Lower lobe of right lung (tissue), 2 donors: ENCODE measurements at regions not wholly inside any gene's neighbourhood (a gene's known extent, or its start where the extent isn't known, plus 50 kb on each side); places are given as distances from the start of the nearest gene placed in this dataset.

Experiments used
- ATAC-seq, 2 donors: fragments of 200-7000 bp; cut with Tn5 transposase; one replicate each; pipeline ENCODE4 v1.9.1; 2020 to 2022; ENCODE audit warnings: mild to moderate bottlenecking in 2 of 2, moderate library complexity in 2 of 2
- DNase-seq: peaks from one replicate; pipeline ENCODE4 v3.0.0-alpha.2; 2020
- H3K27ac ChIP-seq: fragments of 200-600 bp; one replicate; pipeline ENCODE4 v1.8.0; 2022
- H3K27me3 ChIP-seq: fragments of 200-600 bp; one replicate; pipeline ENCODE4 v1.8.0; 2022; ENCODE audit warnings: low read depth
- H3K36me3 ChIP-seq: fragments of 200-600 bp; one replicate; pipeline ENCODE4 v1.8.0; 2022; ENCODE audit warnings: mild to moderate bottlenecking
- H3K4me1 ChIP-seq: fragments of 200-600 bp; one replicate; pipeline ENCODE4 v1.8.0; 2022
- H3K4me3 ChIP-seq: fragments of 200-600 bp; one replicate; pipeline ENCODE4 v1.8.0; 2022; ENCODE audit warnings: mild to moderate bottlenecking
- H3K9me3 ChIP-seq: fragments of 200-600 bp; one replicate; pipeline ENCODE4 v1.8.0; 2022
- intact Hi-C: fragments of 100-400 bp; cut with DNase I; formaldehyde crosslinking; loops from one replicate; pipeline ENCODE4 v1.11.0; 2022
- TF ChIP-seq, protein P1 (sequence below): fragments of 200-600 bp; IDR thresholded peaks from one replicate; pipeline ENCODE4 v1.8.0; 2022; ENCODE audit warnings: antibody characterized with exemption, mild to moderate bottlenecking
- donor health status: DM: no; HTN: yes; CAD: no; lungs with severe emphysema.

GRCh38 chr11:28739489-28740280 lies 631.5 kb downstream of the METTL15 start:
- ATAC-seq (no peak), DNase-seq (no peak)
- H3K27me3 ChIP-seq = no peaks in the 10 kb centered on the region
- intact Hi-C loops = no loop called here
- H3K9me3 ChIP-seq = no peaks in the 10 kb centered on the region
- no peak overlapping the region for H3K27ac ChIP-seq
- H3K4me1 ChIP-seq = no peaks in the 10 kb centered on the region
- no peaks in the 10 kb centered on the region for H3K36me3 ChIP-seq
- TF ChIP-seq, protein P1, sequence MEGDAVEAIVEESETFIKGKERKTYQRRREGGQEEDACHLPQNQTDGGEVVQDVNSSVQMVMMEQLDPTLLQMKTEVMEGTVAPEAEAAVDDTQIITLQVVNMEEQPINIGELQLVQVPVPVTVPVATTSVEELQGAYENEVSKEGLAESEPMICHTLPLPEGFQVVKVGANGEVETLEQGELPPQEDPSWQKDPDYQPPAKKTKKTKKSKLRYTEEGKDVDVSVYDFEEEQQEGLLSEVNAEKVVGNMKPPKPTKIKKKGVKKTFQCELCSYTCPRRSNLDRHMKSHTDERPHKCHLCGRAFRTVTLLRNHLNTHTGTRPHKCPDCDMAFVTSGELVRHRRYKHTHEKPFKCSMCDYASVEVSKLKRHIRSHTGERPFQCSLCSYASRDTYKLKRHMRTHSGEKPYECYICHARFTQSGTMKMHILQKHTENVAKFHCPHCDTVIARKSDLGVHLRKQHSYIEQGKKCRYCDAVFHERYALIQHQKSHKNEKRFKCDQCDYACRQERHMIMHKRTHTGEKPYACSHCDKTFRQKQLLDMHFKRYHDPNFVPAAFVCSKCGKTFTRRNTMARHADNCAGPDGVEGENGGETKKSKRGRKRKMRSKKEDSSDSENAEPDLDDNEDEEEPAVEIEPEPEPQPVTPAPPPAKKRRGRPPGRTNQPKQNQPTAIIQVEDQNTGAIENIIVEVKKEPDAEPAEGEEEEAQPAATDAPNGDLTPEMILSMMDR = no peak
- H3K4me3 ChIP-seq = no peak overlapping the region

GRCh38 chr11:28738549-28738948 lies 630.4 kb downstream of the METTL15 start:
- H3K4me1 ChIP-seq = no peaks in the 10 kb centered on the region
- H3K36me3 ChIP-seq = no peaks in the 10 kb centered on the region
- H3K27ac ChIP-seq = no peak overlapping the region
- no peak for DNase-seq
- H3K9me3 ChIP-seq = no peaks in the 10 kb centered on the region
- TF ChIP-seq, protein P1 = no peak
- ATAC-seq = peak in 1 of 2 donors; percentile 52
- H3K27me3 ChIP-seq = no peaks in the 10 kb centered on the region
- intact Hi-C loops = no loop called here
- no peak overlapping the region for H3K4me3 ChIP-seq

DNA sequence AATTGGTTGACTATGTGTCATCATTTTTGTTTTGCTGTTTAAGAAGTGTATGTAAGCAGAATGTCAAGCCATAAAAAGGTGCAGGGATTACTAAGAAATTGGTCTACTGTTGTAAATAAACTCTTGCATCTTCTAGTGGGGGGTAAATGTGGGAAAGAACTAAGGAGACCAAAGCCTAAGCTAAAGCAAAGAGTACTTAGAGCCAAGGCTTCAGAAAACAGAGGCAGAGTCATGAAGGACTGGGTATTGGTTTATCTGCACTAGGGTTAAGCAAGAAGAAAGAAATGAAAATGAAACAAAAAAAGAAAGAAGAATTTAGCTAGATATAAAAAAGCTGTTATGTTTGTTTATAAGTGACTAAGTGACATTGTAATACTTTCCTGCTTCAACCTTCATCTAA lies 628.1 kb downstream of the METTL15 start:
- ATAC-seq = no peak
- H3K36me3 ChIP-seq = no peaks in the 10 kb centered on the region
- no peaks in the 10 kb centered on the region for H3K4me1 ChIP-seq
- DNase-seq = no peak
- no peak overlapping the region for H3K4me3 ChIP-seq
- TF ChIP-seq, protein P1 = no peak
- no peaks in the 10 kb centered on the region for H3K9me3 ChIP-seq
- no peaks in the 10 kb centered on the region for H3K27me3 ChIP-seq
- no peak overlapping the region for H3K27ac ChIP-seq
- intact Hi-C loops = no loop called here

DNA sequence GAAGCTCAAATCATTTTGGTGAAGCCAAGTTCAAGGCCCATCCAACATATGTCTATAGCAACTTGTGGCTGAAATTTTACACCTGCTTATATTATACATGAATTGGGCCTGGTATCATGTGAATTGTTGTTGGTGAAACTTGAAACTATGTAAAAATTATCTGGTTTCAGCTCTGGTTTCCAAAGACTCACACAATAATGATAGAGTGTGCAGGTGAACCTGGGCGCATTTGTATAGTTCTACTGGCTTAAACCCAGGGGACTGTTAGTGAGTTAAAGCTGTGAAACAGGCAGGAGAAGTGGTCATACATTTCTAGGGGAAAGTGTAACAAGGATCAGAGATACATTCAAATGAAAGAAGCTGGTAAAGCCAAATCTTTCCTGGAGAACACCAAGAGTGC lies 627.3 kb downstream of the METTL15 start:
- DNase-seq (no peak), ATAC-seq (no peak)
- Histone ChIP-seq H3K27ac (no peak overlapping the region), H3K27me3 (no peaks in the 10 kb centered on the region), H3K9me3 (no peaks in the 10 kb centered on the region), H3K36me3 (no peaks in the 10 kb centered on the region), H3K4me3 (no peak overlapping the region), H3K4me1 (no peaks in the 10 kb centered on the region)
- TF ChIP-seq, protein P1 = no peak
- intact Hi-C loops = no loop called here

DNA sequence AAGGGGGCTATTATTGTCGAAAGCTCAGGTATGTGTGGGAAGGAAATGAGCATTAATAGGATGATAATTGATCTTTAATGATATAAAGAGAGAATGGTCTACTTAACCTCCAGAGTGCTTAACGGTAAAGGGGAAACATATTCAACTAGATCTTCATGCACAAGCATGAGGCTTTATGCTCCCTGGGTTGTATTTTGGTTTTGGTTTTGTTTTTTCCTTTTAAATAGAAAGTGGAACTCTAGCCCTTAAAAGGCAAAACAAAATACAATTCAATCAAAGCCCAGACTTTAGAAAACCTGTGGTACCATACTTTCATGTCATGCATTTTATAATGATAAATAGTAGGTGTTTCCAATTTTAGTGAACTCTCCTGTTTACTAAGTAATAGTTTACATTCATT lies 622.7 kb downstream of the METTL15 start:
- no peaks in the 10 kb centered on the region for H3K4me1 ChIP-seq
- H3K9me3 ChIP-seq = no peaks in the 10 kb centered on the region
- DNase-seq (no peak), ATAC-seq (no peak)
- H3K27ac ChIP-seq = no peak overlapping the region
- intact Hi-C loops = no loop called here
- TF ChIP-seq, protein P1 = no peak
- no peaks in the 10 kb centered on the region for H3K36me3 ChIP-seq
- no peaks in the 10 kb centered on the region for H3K27me3 ChIP-seq
- no peak overlapping the region for H3K4me3 ChIP-seq
